ENCODE measurements at regions not wholly inside any gene's neighbourhood (a gene's known extent, or its start where the extent isn't known, plus 50 kb on each side); places are given as distances from the start of the nearest gene placed in this dataset.

- Histone ChIP-seq H3K9me3 (ENCODE audit: low read length) (no peaks in the 10 kb centered on the region), H3K4me3 (ENCODE audit: low read depth, low read length, poor library complexity, severe bottlenecking) (no peak overlapping the region), H3K4me1 (ENCODE audit: insufficient read depth, low read length, severe bottlenecking) (peaks cover 67% of the 10 kb centered on the region), H3K4me2 (ENCODE audit: low read length) (peak overlapping the region; percentile 18; the same call in 1 of the 2 replicates), H3K9me2 (ENCODE audit: low read depth, low read length) (no peaks in the 10 kb centered on the region), H3K27ac (ENCODE audit: low read depth, low read length, poor library complexity, severe bottlenecking) (peak overlapping the region; percentile 63), H2AFZ (ENCODE audit: low read length) (peak overlapping the region; percentile 11), H3K27me3 (ENCODE audit: insufficient read depth, low read length) (no peaks in the 10 kb centered on the region), H3K36me3 (ENCODE audit: insufficient read depth, low read length) (no peaks in the 10 kb centered on the region), H3K79me2 (ENCODE audit: insufficient read depth, low read length) (no peaks in the 10 kb centered on the region), H4K20me1 (ENCODE audit: insufficient read depth, low read length) (no peaks in the 10 kb centered on the region), H3F3A (ENCODE audit: insufficient read depth, low read length) (no peaks in the 10 kb centered on the region), H3K9ac (ENCODE audit: low read length) (peak overlapping the region; percentile 28; the same call in 1 of the 2 replicates)
- TF ChIP-seq CTCF (IDR thresholded peaks at IDR 0.05; ENCODE audit: low read length) (no peak), EZH2 (IDR thresholded peaks at IDR 0.05; ENCODE audit: borderline replicate concordance, low read length) (no peak)
These were observed 554.4 kb upstream of the LRRTM1 start for GRCh38 chr2:80858965-80859364.

GRCh38 chr2:80856227-80856626 is 551.7 kb upstream of the LRRTM1 start:
- H3K4me3 ChIP-seq (ENCODE audit: low read depth, low read length, poor library complexity, severe bottlenecking) = no peak overlapping the region
- H3K27me3 ChIP-seq (ENCODE audit: insufficient read depth, low read length) = no peaks in the 10 kb centered on the region
- H3K27ac ChIP-seq (ENCODE audit: low read depth, low read length, poor library complexity, severe bottlenecking) = no peak overlapping the region
- H3K9me3 ChIP-seq (ENCODE audit: low read length) = no peaks in the 10 kb centered on the region
- no peak overlapping the region for H3K4me2 ChIP-seq (ENCODE audit: low read length)
- no peaks in the 10 kb centered on the region for H3K36me3 ChIP-seq (ENCODE audit: insufficient read depth, low read length)
- H3K79me2 ChIP-seq (ENCODE audit: insufficient read depth, low read length) = no peaks in the 10 kb centered on the region
- H3K9ac ChIP-seq (ENCODE audit: low read length) = no peak overlapping the region
- no peaks in the 10 kb centered on the region for H4K20me1 ChIP-seq (ENCODE audit: insufficient read depth, low read length)
- H2AFZ ChIP-seq (ENCODE audit: low read length) = no peak overlapping the region
- no peaks in the 10 kb centered on the region for H3K9me2 ChIP-seq (ENCODE audit: low read depth, low read length)
- no peaks in the 10 kb centered on the region for H3F3A ChIP-seq (ENCODE audit: insufficient read depth, low read length)
- peaks cover 60% of the 10 kb centered on the region for H3K4me1 ChIP-seq (ENCODE audit: insufficient read depth, low read length, severe bottlenecking)
- no peak for TF ChIP-seq EZH2 (IDR thresholded peaks at IDR 0.05; ENCODE audit: borderline replicate concordance, low read length)
- TF ChIP-seq CTCF (IDR thresholded peaks at IDR 0.05; ENCODE audit: low read length) = no peak

- Histone ChIP-seq H3F3A (ENCODE audit: insufficient read depth, low read length) (no peaks in the 10 kb centered on the region), H3K9ac (ENCODE audit: low read length) (no peak overlapping the region), H3K27me3 (ENCODE audit: insufficient read depth, low read length) (no peaks in the 10 kb centered on the region), H3K4me3 (ENCODE audit: low read depth, low read length, poor library complexity, severe bottlenecking) (no peak overlapping the region), H3K27ac (ENCODE audit: low read depth, low read length, poor library complexity, severe bottlenecking) (peak overlapping the region; percentile 27), H3K36me3 (ENCODE audit: insufficient read depth, low read length) (no peaks in the 10 kb centered on the region), H3K4me1 (ENCODE audit: insufficient read depth, low read length, severe bottlenecking) (peaks cover 67% of the 10 kb centered on the region), H3K9me2 (ENCODE audit: low read depth, low read length) (no peaks in the 10 kb centered on the region), H4K20me1 (ENCODE audit: insufficient read depth, low read length) (no peaks in the 10 kb centered on the region), H3K9me3 (ENCODE audit: low read length) (no peaks in the 10 kb centered on the region), H3K4me2 (ENCODE audit: low read length) (no peak overlapping the region), H2AFZ (ENCODE audit: low read length) (no peak overlapping the region), H3K79me2 (ENCODE audit: insufficient read depth, low read length) (no peaks in the 10 kb centered on the region)
- TF ChIP-seq EZH2 (IDR thresholded peaks at IDR 0.05; ENCODE audit: borderline replicate concordance, low read length) (no peak), CTCF (IDR thresholded peaks at IDR 0.05; ENCODE audit: low read length) (no peak)
These were observed 550.3 kb upstream of the LRRTM1 start for GRCh38 chr2:80854831-80855230.
